ENCODE measurements at regions not wholly inside any gene's neighbourhood (a gene's known extent, or its start where the extent isn't known, plus 50 kb on each side); places are given as distances from the start of the nearest gene placed in this dataset.
"Not testable (repeated sequence)": the region's sequence is repeated elsewhere in the genome, so short reads cannot be mapped to it uniquely, and the experiment has no call there.

GRCh38 chr13:33340631-33341030 lies 55.1 kb upstream of the STARD13 start:
- DNase-seq: no peak

- no peak for DNase-seq
These were observed 56.4 kb upstream of the STARD13 start for GRCh38 chr13:33341861-33342452.

GRCh38 chr13:33345842-33346241 lies 60.3 kb upstream of the STARD13 start:
- no peak for DNase-seq

GRCh38 chr13:33347861-33348260 lies 62.3 kb upstream of the STARD13 start:
- no peak for DNase-seq

DNA sequence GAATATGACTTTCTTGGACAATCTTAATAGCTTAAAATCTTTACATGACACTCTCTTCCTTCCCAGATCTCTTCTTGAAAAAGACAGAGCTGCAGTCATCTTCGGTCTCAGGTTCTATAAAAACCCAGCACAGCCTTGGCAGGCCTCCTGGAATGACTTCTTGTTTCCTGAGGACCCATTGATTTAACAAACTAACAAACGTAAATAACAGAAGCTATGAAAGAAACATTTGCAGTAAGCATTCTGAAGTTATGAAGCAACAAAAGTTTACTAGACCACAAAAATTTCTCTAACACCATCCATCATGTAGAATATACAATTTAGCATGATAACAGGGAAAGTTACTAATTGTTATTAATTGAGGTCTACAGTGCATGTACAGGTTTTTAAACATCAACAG lies 62.8 kb upstream of the STARD13 start:
- no peak for DNase-seq

- no peak for DNase-seq
These were observed 63.9 kb upstream of the STARD13 start for GRCh38 chr13:33349288-33349985.

DNA sequence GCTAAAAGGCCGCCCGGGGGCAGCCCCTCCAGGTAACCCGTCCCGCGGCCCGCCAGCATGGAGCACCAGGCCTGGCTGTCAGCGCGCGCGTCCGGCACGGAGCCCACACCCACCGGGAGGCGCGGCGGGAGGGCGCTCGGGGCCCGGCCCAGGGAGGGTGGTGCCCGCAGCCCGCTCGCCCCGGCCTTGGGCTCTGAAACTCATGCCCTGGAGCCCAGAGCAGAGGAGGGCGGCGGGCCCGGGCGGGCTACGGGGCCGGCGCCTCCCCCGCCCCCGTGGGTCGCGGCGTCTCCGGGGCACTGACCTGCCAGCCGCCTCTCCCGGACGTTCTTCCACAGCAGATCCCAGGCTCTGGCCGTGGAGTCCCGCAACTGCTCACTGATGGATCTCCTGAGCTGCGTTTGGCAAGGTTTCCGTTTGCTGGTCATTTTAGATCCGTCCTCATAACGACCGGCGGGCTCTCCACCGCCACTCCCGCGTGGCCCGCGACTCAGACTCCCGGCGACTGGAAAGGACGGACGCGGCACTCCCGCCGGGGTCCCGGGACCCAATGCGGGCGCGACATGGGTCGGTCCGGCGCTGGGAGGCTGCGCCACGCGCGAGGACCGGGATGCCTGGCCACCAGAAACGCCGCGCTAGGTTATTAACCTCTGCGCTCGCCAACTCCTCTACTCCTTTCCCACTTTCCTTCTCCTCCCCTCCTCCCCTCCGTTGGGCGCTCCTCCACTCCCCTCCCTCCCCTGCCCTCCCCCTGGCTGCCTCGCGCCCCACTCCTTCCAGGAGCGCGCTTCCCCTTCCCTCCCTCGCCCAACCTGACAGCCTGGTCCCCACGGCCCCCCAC lies 64.7 kb upstream of the STARD13 start:
- no peak for DNase-seq

GRCh38 chr13:33351319-33351718 lies 65.8 kb upstream of the STARD13 start:
- DNase-seq: no peak

- DNase-seq: no peak
These were observed 66.5 kb upstream of the STARD13 start for GRCh38 chr13:33352041-33352440.

- no peak for DNase-seq
These were observed 67.0 kb upstream of the STARD13 start for GRCh38 chr13:33352526-33352925.

GRCh38 chr13:33353210-33353609 lies 67.7 kb upstream of the STARD13 start:
- no peak for DNase-seq

DNA sequence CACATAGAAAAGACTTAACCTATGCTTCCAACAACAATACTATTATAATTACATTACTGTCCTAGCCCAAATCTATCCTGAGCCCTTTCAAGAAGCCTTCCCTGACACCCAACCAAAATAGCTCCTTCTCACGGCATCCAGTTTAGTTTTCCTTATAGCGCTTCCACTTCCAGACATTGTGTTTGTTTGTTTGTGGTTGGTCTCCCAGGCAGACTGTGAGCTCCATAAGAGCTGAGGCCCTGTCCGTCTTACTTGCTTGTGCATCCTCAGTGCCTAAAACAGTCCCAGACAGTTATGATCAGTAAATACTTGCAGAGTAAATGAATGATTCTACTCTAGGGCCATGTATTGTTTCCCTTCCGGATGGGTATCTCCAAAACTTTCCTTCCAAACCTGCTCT lies 68.1 kb upstream of the STARD13 start:
- DNase-seq: no peak

DNA sequence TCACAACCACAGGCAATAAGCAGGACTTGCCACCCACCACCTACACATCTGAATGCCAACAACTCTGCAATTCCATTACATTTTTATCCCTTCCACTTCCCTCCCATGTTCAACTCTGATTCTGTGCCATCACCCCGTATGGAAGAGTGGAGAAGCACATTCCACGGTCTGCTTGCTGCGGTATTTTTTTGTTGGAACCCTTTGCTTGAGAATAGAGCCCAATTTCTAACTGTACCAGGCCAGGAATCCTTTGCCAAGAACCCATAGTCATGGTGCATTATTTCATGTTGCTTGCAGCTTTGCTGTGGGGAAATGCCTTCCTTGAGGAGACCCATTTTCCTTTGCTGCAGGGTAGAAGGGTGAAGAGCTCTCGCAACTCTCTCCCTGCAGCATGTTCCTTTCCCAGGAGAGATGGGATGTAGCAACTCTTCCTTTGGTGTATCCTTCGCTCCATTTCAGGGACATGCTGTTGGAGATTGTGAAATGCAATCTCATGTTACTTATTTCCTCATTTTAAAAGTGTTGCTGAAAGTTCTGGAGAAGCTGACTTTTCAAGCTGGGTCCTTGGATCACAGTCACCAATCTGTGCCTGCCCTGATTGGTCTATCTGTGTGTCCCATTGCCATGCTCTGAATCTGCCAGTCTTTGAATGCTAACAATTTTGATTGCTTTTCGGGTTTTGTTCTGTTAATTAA lies 69.8 kb upstream of the STARD13 start:
- no peak for DNase-seq

DNA sequence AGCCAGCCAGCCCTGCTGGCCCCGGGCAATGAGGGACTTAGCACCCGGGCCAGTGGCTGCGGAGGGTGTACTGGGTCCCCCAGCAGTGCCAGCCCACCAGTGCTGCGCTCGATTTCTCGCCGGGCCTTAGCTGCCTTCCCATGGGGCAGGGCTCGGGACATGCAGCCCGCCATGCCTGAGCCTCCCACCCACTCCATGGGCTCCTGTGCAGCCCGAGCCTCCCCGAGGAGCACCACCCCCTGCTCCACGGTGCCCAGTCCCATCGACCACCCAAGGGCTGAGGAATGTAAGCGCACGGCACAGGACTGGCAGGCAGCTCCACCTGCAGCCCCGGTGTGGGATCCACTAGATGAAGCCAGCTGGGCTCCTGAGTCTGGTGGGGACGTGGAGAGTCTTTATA lies 72.5 kb upstream of the STARD13 start:
- DNase-seq: not testable (repeated sequence)

DNA sequence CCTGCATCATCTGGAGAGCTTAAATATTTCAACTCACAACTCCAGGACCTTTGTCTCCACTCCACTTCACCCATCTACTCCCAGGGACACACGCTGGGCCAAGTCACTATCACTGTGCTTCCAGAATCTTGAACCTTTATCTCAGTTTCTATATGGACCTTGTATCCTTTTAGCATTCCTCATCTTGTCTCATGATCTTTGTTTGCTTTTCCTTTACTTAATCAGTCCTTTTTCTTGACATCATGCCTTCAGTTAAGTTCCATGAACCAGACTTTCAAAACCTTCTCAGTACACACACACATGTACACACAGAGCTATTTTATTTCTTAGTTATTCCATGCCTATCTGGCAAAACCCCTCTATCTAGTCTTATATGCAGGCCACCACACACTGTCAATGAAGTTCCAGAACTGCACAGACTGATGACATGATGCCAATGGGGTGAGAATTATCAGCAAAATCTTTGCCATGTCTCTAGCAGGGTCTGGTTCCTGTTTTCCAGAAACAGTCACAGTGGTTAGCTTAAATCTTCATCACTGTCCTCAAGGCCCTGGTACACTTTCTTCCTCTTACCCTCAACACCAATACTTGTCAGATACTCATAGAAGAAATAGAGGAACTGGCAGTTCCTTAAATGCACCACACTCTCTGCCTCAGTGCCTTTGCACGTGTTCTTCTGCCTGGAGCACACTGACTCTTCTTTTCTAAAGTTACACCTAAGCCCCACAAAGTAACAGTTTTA lies 77.6 kb upstream of the STARD13 start:
- DNase-seq: no peak

DNA sequence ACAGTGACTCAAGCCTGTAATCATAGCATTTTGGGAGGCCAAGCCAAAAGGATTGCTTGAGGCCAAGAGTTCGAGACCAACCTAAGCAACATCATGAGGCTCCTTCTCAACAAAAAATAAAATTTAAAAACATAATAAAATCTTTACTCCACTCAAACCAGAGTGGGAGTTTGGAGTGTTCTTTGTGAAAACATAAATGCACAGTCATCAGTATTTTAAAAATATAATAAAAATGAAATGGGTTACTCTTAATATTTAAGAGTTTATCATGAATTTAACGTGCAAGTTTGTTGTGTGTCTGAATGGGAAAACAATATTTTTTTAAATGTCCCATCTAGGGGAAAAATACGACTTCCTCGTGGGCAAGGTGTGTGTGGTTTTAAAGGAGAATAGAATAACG lies 78.6 kb upstream of the STARD13 start:
- DNase-seq: no peak

GRCh38 chr13:33366469-33367062 lies 81.0 kb upstream of the STARD13 start:
- no peak for DNase-seq

- no peak for DNase-seq
These were observed 81.8 kb upstream of the STARD13 start for GRCh38 chr13:33367171-33367895.

- no peak for DNase-seq
These were observed 82.4 kb upstream of the STARD13 start for GRCh38 chr13:33367926-33368325.

- no peak for DNase-seq
These were observed 83.5 kb upstream of the STARD13 start for GRCh38 chr13:33369073-33369472.

DNA sequence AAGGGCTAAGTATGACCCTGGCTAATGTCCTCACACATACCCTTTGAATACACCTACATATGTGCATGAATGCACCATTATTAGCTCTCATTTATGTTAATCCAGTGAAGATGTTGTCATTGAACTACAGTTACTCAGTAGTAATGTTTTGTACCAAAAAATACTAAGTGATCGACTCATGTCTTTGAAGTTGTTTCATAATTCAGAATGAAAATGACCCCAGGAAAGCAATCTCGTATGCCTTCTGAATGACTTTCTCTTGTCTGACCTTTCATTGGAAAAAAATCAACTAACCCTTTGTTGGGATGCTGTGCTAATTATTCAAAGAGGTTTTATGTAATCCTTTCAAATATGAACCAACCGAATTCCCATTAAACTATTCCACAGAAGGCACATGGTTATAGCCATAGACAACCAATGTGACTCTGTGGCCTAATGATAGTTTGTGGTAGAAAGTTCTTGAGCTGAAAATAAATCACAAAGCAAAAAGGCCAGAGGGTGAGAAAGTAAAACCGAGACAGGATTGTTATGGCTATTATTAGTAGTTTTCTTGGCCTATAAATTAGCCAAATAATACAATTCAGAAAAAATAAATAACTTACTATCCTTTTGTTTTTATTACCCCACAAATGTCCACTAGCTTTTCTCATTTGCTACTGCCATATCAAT lies 86.8 kb upstream of the STARD13 start:
- DNase-seq: no peak
